ENCODE measurements at regions not wholly inside any gene's neighbourhood (a gene's known extent, or its start where the extent isn't known, plus 50 kb on each side); places are given as distances from the start of the nearest gene placed in this dataset.

DNA sequence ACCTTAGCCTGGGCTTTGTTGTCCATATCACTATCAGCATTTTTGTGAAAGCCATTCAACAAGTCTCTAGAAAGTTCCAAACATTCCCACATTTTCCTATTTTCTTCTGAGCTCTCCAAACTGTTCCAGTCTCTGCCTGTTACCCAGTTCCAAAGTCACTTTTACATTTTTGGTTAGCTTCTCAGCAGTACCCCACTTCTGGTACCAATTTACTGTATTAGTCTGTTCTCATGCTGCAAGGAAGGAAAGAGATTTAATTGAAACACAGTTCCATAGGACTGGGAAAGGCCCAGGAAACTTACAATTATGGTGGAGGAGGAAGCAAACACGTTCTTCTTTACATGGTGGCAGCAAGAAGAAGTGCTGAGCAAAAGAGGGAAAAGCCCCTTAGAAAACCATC is 247.2 kb upstream of the B3GALT2 start:
- Histone ChIP-seq H3K27me3 (ENCODE audit: insufficient read depth, low read depth) (no peaks in the 10 kb centered on the region), H3K79me2 (ENCODE audit: low read depth) (no peaks in the 10 kb centered on the region), H3K27ac (no peak overlapping the region), H3K9me2 (ENCODE audit: insufficient read depth) (no peaks in the 10 kb centered on the region), H3K9me3 (ENCODE audit: insufficient read depth, low read depth) (0 out of 2 replicates have a peak, but pooled peaks cover 4% of the 10 kb centered on the region), H3K4me1 (replicated peaks; ENCODE audit: insufficient read depth) (no peaks in the 10 kb centered on the region), H2AFZ (no peak overlapping the region), H3F3A (ENCODE audit: insufficient read depth, low read depth) (no peaks in the 10 kb centered on the region), H3K36me3 (ENCODE audit: low read depth) (no peaks in the 10 kb centered on the region), H4K20me1 (ENCODE audit: insufficient read depth) (no peaks in the 10 kb centered on the region), H3K4me2 (no peak overlapping the region), H3K4me3 (no peak overlapping the region)
- ChIA-PET POLR2A (ENCODE audit: unreplicated experiment) (no interaction called here), CTCF (no interaction called here)
- DNase-seq: no peak
- TF ChIP-seq CTCF (conservative IDR thresholded peaks at IDR 0.05): no peak
- TF ChIP-seq EZH2 (IDR thresholded peaks at IDR 0.05; ENCODE audit: low read depth): no peak
- intact Hi-C loops (cut with micrococcal nuclease; ENCODE audit: unreplicated experiment): no loop called here
- no TSS peak for BruUV-seq (replicated peaks)

- no peak overlapping the region for H3K4me3 ChIP-seq
- ChIA-PET CTCF (no interaction called here), POLR2A (ENCODE audit: unreplicated experiment) (no interaction called here)
- H3K4me2 ChIP-seq: no peak overlapping the region
- no peaks in the 10 kb centered on the region for H4K20me1 ChIP-seq (ENCODE audit: insufficient read depth)
- TF ChIP-seq CTCF (conservative IDR thresholded peaks at IDR 0.05) (no peak), EZH2 (IDR thresholded peaks at IDR 0.05; ENCODE audit: low read depth) (no peak)
- H3F3A ChIP-seq (ENCODE audit: insufficient read depth, low read depth): no peaks in the 10 kb centered on the region
- H2AFZ ChIP-seq: no peak overlapping the region
- intact Hi-C loops (cut with micrococcal nuclease; ENCODE audit: unreplicated experiment): no loop called here
- H3K79me2 ChIP-seq (ENCODE audit: low read depth): no peaks in the 10 kb centered on the region
- no peak overlapping the region for H3K27ac ChIP-seq
- H3K9me2 ChIP-seq (ENCODE audit: insufficient read depth): no peaks in the 10 kb centered on the region
- no peak for DNase-seq
- BruUV-seq (replicated peaks): no TSS peak
- no peaks in the 10 kb centered on the region for H3K4me1 ChIP-seq (replicated peaks; ENCODE audit: insufficient read depth)
- H3K36me3 ChIP-seq (ENCODE audit: low read depth): no peaks in the 10 kb centered on the region
- H3K9me3 ChIP-seq (ENCODE audit: insufficient read depth, low read depth): 0 out of 2 replicates have a peak, but pooled peaks cover 4% of the 10 kb centered on the region
- H3K27me3 ChIP-seq (ENCODE audit: insufficient read depth, low read depth): no peaks in the 10 kb centered on the region
Measured at GRCh38 chr1:193432979-193433587, 246.7 kb upstream of the B3GALT2 start.

DNA sequence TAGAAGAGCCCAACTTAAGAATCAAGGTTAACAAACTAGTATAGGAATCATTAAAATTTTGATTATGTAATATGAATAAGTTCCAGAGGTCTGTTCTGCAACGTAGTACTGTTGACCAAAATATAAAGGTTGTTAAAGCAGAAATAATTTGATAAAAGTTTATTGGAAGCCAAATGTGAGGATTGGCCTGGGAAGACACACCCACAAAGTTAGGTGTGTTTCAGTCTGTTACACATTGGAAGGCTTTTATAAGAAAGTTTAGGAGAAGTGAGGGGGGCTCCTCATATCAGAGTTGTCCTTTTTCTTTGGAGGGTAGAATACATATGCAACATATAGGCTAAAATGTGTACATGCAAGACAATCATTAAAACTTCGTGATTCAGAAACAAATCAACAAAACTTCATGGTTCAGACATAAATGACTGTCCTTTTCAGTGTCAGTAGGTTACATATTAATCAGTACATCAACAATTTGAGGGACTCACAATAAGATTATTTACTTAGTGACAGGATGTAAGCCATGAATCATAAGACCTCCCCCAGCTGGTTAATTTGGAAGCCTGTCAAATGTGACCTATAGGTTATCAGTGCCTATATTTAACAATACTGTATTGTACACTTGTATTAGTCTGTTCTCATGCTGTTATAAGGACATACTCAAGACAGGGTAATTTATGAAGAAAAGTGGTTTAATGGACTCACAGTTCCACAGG is 245.0 kb upstream of the B3GALT2 start:
- Histone ChIP-seq H3K4me1 (replicated peaks; ENCODE audit: insufficient read depth) (no peaks in the 10 kb centered on the region), H3K27me3 (ENCODE audit: insufficient read depth, low read depth) (no peaks in the 10 kb centered on the region), H3K79me2 (ENCODE audit: low read depth) (no peaks in the 10 kb centered on the region), H3K4me3 (no peak overlapping the region), H3F3A (ENCODE audit: insufficient read depth, low read depth) (no peaks in the 10 kb centered on the region), H2AFZ (no peak overlapping the region), H3K36me3 (ENCODE audit: low read depth) (no peaks in the 10 kb centered on the region), H3K27ac (no peak overlapping the region), H3K4me2 (no peak overlapping the region), H3K9me2 (ENCODE audit: insufficient read depth) (no peaks in the 10 kb centered on the region), H4K20me1 (ENCODE audit: insufficient read depth) (no peaks in the 10 kb centered on the region), H3K9me3 (ENCODE audit: insufficient read depth, low read depth) (0 out of 2 replicates have a peak, but pooled peaks cover 4% of the 10 kb centered on the region)
- intact Hi-C loops (cut with micrococcal nuclease; ENCODE audit: unreplicated experiment): no loop called here
- TF ChIP-seq EZH2 (IDR thresholded peaks at IDR 0.05; ENCODE audit: low read depth) (no peak), CTCF (conservative IDR thresholded peaks at IDR 0.05) (no peak)
- ChIA-PET POLR2A (ENCODE audit: unreplicated experiment) (no interaction called here), CTCF (no interaction called here)
- BruUV-seq (replicated peaks): no TSS peak
- DNase-seq: no peak

All from PC-9 (cell line).